Gastroesophageal sphincter (tissue), 3 donors: ENCODE measurements at regions not wholly inside any gene's neighbourhood (a gene's known extent, or its start where the extent isn't known, plus 50 kb on each side); places are given as distances from the start of the nearest gene placed in this dataset.

Source experiments
- POLR2AphosphoS5 ChIP-seq: sonication (generic); formaldehyde crosslinking; IDR thresholded peaks from one replicate; pipeline ENCODE4 v1.6.1; 2017; ENCODE audit warnings: antibody characterized with exemption
- TF ChIP-seq, protein P1 (sequence below), 4 experiments: fragments of 200-600 bp in 2 of 4; fragments of 450-650 bp in 2 of 4; sonication (generic) in 1 of 4; IDR thresholded peaks; one replicate each; pipeline ENCODE4 v1.5.1; 2017 to 2019; ENCODE audit warnings: antibody characterized with exemption in 4 of 4, mild to moderate bottlenecking in 2 of 4, moderate library complexity in 2 of 4

DNA sequence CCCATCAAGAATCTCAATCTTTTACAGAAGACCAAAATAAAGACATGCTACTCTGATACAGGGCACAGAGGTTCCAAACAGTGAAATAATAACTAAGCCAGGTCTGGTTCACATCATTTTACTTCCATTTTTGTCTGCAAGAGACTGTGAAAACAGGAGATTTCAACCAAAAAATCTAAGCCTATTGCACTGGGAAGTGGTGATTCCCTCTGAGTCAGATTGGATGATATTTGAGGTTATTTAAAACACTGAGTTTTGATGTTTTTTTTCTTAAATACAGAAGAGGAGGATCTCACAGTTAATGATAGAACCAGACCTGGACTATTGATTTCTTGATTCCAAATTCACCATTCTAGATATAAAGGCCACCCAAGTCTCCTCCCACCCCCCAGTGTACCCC is 117.3 kb upstream of the FAM20A start:
- no peak for TF ChIP-seq POLR2AphosphoS5
- TF ChIP-seq, protein P1, sequence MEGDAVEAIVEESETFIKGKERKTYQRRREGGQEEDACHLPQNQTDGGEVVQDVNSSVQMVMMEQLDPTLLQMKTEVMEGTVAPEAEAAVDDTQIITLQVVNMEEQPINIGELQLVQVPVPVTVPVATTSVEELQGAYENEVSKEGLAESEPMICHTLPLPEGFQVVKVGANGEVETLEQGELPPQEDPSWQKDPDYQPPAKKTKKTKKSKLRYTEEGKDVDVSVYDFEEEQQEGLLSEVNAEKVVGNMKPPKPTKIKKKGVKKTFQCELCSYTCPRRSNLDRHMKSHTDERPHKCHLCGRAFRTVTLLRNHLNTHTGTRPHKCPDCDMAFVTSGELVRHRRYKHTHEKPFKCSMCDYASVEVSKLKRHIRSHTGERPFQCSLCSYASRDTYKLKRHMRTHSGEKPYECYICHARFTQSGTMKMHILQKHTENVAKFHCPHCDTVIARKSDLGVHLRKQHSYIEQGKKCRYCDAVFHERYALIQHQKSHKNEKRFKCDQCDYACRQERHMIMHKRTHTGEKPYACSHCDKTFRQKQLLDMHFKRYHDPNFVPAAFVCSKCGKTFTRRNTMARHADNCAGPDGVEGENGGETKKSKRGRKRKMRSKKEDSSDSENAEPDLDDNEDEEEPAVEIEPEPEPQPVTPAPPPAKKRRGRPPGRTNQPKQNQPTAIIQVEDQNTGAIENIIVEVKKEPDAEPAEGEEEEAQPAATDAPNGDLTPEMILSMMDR (IDR thresholded peaks at IDR 0.05), result no peak
